ENCODE measurements at regions not wholly inside any gene's neighbourhood (a gene's known extent, or its start where the extent isn't known, plus 50 kb on each side); places are given as distances from the start of the nearest gene placed in this dataset.
"Not testable (repeated sequence)": the region's sequence is repeated elsewhere in the genome, so short reads cannot be mapped to it uniquely, and the experiment has no call there.

GRCh38 chr15:62320259-62320658, 155.2 kb upstream of the C2CD4B start:
- H3K4me3 ChIP-seq (ENCODE audit: low read depth in 1 of 2, low read length in 2 of 2), result no peak overlapping the region
- no peaks in the 10 kb centered on the region for H3K9me3 ChIP-seq (ENCODE audit: control insufficient read depth in 1 of 2, low read length in 2 of 2)
- H3K9ac ChIP-seq (ENCODE audit: low read depth in 1 of 2, low read length in 2 of 2), result no peak overlapping the region
- H3K4me1 ChIP-seq (ENCODE audit: control insufficient read depth in 1 of 2, insufficient read depth in 2 of 2, low read length in 2 of 2), result no peaks in the 10 kb centered on the region
- H3K27ac ChIP-seq (ENCODE audit: low read depth, low read length), result no peak overlapping the region
- no peaks in the 10 kb centered on the region for H3K36me3 ChIP-seq (ENCODE audit: control insufficient read depth in 1 of 2, insufficient read depth in 2 of 2, low read length in 2 of 2)
- no peaks in the 10 kb centered on the region for H3K27me3 ChIP-seq (ENCODE audit: control insufficient read depth in 1 of 2, insufficient read depth in 2 of 2, low read length in 2 of 2)

- Histone ChIP-seq H3K9me3 (ENCODE audit: control insufficient read depth in 1 of 2, low read length in 2 of 2) (no peaks in the 10 kb centered on the region), H3K27me3 (ENCODE audit: control insufficient read depth in 1 of 2, insufficient read depth in 2 of 2, low read length in 2 of 2) (no peaks in the 10 kb centered on the region), H3K36me3 (ENCODE audit: control insufficient read depth in 1 of 2, insufficient read depth in 2 of 2, low read length in 2 of 2) (no peaks in the 10 kb centered on the region), H3K27ac (ENCODE audit: low read depth, low read length) (no peak overlapping the region), H3K4me1 (ENCODE audit: control insufficient read depth in 1 of 2, insufficient read depth in 2 of 2, low read length in 2 of 2) (no peaks in the 10 kb centered on the region), H3K9ac (ENCODE audit: low read depth in 1 of 2, low read length in 2 of 2) (no peak overlapping the region), H3K4me3 (ENCODE audit: low read depth in 1 of 2, low read length in 2 of 2) (no peak overlapping the region)
Measured at GRCh38 chr15:62323353-62323890, 158.3 kb upstream of the C2CD4B start.

GRCh38 chr15:62324382-62324781, 159.3 kb upstream of the C2CD4B start:
- H3K27me3 ChIP-seq (ENCODE audit: control insufficient read depth in 1 of 2, insufficient read depth in 2 of 2, low read length in 2 of 2), result no peaks in the 10 kb centered on the region
- H3K9ac ChIP-seq (ENCODE audit: low read depth in 1 of 2, low read length in 2 of 2), result no peak overlapping the region
- H3K9me3 ChIP-seq (ENCODE audit: control insufficient read depth in 1 of 2, low read length in 2 of 2), result no peaks in the 10 kb centered on the region
- H3K4me1 ChIP-seq (ENCODE audit: control insufficient read depth in 1 of 2, insufficient read depth in 2 of 2, low read length in 2 of 2), result no peaks in the 10 kb centered on the region
- H3K27ac ChIP-seq (ENCODE audit: low read depth, low read length), result no peak overlapping the region
- no peaks in the 10 kb centered on the region for H3K36me3 ChIP-seq (ENCODE audit: control insufficient read depth in 1 of 2, insufficient read depth in 2 of 2, low read length in 2 of 2)
- no peak overlapping the region for H3K4me3 ChIP-seq (ENCODE audit: low read depth in 1 of 2, low read length in 2 of 2)

GRCh38 chr15:62325597-62325996, 160.5 kb upstream of the C2CD4B start:
- Histone ChIP-seq H3K9me3 (ENCODE audit: control insufficient read depth in 1 of 2, low read length in 2 of 2) (no peaks in the 10 kb centered on the region), H3K27me3 (ENCODE audit: control insufficient read depth in 1 of 2, insufficient read depth in 2 of 2, low read length in 2 of 2) (no peaks in the 10 kb centered on the region), H3K4me3 (ENCODE audit: low read depth in 1 of 2, low read length in 2 of 2) (no peak overlapping the region), H3K4me1 (ENCODE audit: control insufficient read depth in 1 of 2, insufficient read depth in 2 of 2, low read length in 2 of 2) (no peaks in the 10 kb centered on the region), H3K36me3 (ENCODE audit: control insufficient read depth in 1 of 2, insufficient read depth in 2 of 2, low read length in 2 of 2) (no peaks in the 10 kb centered on the region), H3K9ac (ENCODE audit: low read depth in 1 of 2, low read length in 2 of 2) (no peak overlapping the region), H3K27ac (ENCODE audit: low read depth, low read length) (no peak overlapping the region)

GRCh38 chr15:62326460-62327011, 161.5 kb upstream of the C2CD4B start:
- no peaks in the 10 kb centered on the region for H3K27me3 ChIP-seq (ENCODE audit: control insufficient read depth in 1 of 2, insufficient read depth in 2 of 2, low read length in 2 of 2)
- no peaks in the 10 kb centered on the region for H3K36me3 ChIP-seq (ENCODE audit: control insufficient read depth in 1 of 2, insufficient read depth in 2 of 2, low read length in 2 of 2)
- no peaks in the 10 kb centered on the region for H3K4me1 ChIP-seq (ENCODE audit: control insufficient read depth in 1 of 2, insufficient read depth in 2 of 2, low read length in 2 of 2)
- H3K4me3 ChIP-seq (ENCODE audit: low read depth in 1 of 2, low read length in 2 of 2), result no peak overlapping the region
- H3K27ac ChIP-seq (ENCODE audit: low read depth, low read length), result no peak overlapping the region
- no peaks in the 10 kb centered on the region for H3K9me3 ChIP-seq (ENCODE audit: control insufficient read depth in 1 of 2, low read length in 2 of 2)
- no peak overlapping the region for H3K9ac ChIP-seq (ENCODE audit: low read depth in 1 of 2, low read length in 2 of 2)

GRCh38 chr15:62327406-62327805, 162.3 kb upstream of the C2CD4B start:
- Histone ChIP-seq H3K27ac (ENCODE audit: low read depth, low read length) (no peak overlapping the region), H3K9me3 (ENCODE audit: control insufficient read depth in 1 of 2, low read length in 2 of 2) (no peaks in the 10 kb centered on the region), H3K36me3 (ENCODE audit: control insufficient read depth in 1 of 2, insufficient read depth in 2 of 2, low read length in 2 of 2) (no peaks in the 10 kb centered on the region), H3K27me3 (ENCODE audit: control insufficient read depth in 1 of 2, insufficient read depth in 2 of 2, low read length in 2 of 2) (no peaks in the 10 kb centered on the region), H3K4me1 (ENCODE audit: control insufficient read depth in 1 of 2, insufficient read depth in 2 of 2, low read length in 2 of 2) (no peaks in the 10 kb centered on the region), H3K9ac (ENCODE audit: low read depth in 1 of 2, low read length in 2 of 2) (no peak overlapping the region), H3K4me3 (ENCODE audit: low read depth in 1 of 2, low read length in 2 of 2) (no peak overlapping the region)

- H3K9ac ChIP-seq (ENCODE audit: low read depth in 1 of 2, low read length in 2 of 2); H3K9me3 ChIP-seq (ENCODE audit: control insufficient read depth in 1 of 2, low read length in 2 of 2); H3K4me3 ChIP-seq (ENCODE audit: low read depth in 1 of 2, low read length in 2 of 2); H3K27me3 ChIP-seq (ENCODE audit: control insufficient read depth in 1 of 2, insufficient read depth in 2 of 2, low read length in 2 of 2); H3K36me3 ChIP-seq (ENCODE audit: control insufficient read depth in 1 of 2, insufficient read depth in 2 of 2, low read length in 2 of 2); H3K4me1 ChIP-seq (ENCODE audit: control insufficient read depth in 1 of 2, insufficient read depth in 2 of 2, low read length in 2 of 2); H3K27ac ChIP-seq (ENCODE audit: low read depth, low read length): not testable (repeated sequence)
Measured at GRCh38 chr15:62332472-62332871, 167.4 kb upstream of the C2CD4B start.

GRCh38 chr15:62334536-62334935, 169.5 kb upstream of the C2CD4B start:
- Histone ChIP-seq H3K4me3 (ENCODE audit: low read depth in 1 of 2, low read length in 2 of 2) (no peak overlapping the region), H3K9ac (ENCODE audit: low read depth in 1 of 2, low read length in 2 of 2) (no peak overlapping the region), H3K27me3 (ENCODE audit: control insufficient read depth in 1 of 2, insufficient read depth in 2 of 2, low read length in 2 of 2) (no peaks in the 10 kb centered on the region), H3K27ac (ENCODE audit: low read depth, low read length) (no peak overlapping the region), H3K36me3 (ENCODE audit: control insufficient read depth in 1 of 2, insufficient read depth in 2 of 2, low read length in 2 of 2) (no peaks in the 10 kb centered on the region), H3K9me3 (ENCODE audit: control insufficient read depth in 1 of 2, low read length in 2 of 2) (no peaks in the 10 kb centered on the region), H3K4me1 (ENCODE audit: control insufficient read depth in 1 of 2, insufficient read depth in 2 of 2, low read length in 2 of 2) (no peaks in the 10 kb centered on the region)

GRCh38 chr15:62337934-62338333, 172.8 kb upstream of the C2CD4B start:
- Histone ChIP-seq H3K27ac (ENCODE audit: low read depth, low read length) (no peak overlapping the region), H3K27me3 (ENCODE audit: control insufficient read depth in 1 of 2, insufficient read depth in 2 of 2, low read length in 2 of 2) (no peaks in the 10 kb centered on the region), H3K9ac (ENCODE audit: low read depth in 1 of 2, low read length in 2 of 2) (no peak overlapping the region), H3K4me1 (ENCODE audit: control insufficient read depth in 1 of 2, insufficient read depth in 2 of 2, low read length in 2 of 2) (no peaks in the 10 kb centered on the region), H3K9me3 (ENCODE audit: control insufficient read depth in 1 of 2, low read length in 2 of 2) (no peaks in the 10 kb centered on the region), H3K4me3 (ENCODE audit: low read depth in 1 of 2, low read length in 2 of 2) (no peak overlapping the region), H3K36me3 (ENCODE audit: control insufficient read depth in 1 of 2, insufficient read depth in 2 of 2, low read length in 2 of 2) (no peaks in the 10 kb centered on the region)

- Histone ChIP-seq H3K27ac (ENCODE audit: low read depth, low read length) (no peak overlapping the region), H3K9ac (ENCODE audit: low read depth in 1 of 2, low read length in 2 of 2) (no peak overlapping the region), H3K36me3 (ENCODE audit: control insufficient read depth in 1 of 2, insufficient read depth in 2 of 2, low read length in 2 of 2) (no peaks in the 10 kb centered on the region), H3K9me3 (ENCODE audit: control insufficient read depth in 1 of 2, low read length in 2 of 2) (no peaks in the 10 kb centered on the region), H3K4me1 (ENCODE audit: control insufficient read depth in 1 of 2, insufficient read depth in 2 of 2, low read length in 2 of 2) (no peaks in the 10 kb centered on the region), H3K4me3 (ENCODE audit: low read depth in 1 of 2, low read length in 2 of 2) (no peak overlapping the region), H3K27me3 (ENCODE audit: control insufficient read depth in 1 of 2, insufficient read depth in 2 of 2, low read length in 2 of 2) (no peaks in the 10 kb centered on the region)
Measured at GRCh38 chr15:62338497-62338896, 173.4 kb upstream of the C2CD4B start.

GRCh38 chr15:62342959-62343358, 177.9 kb upstream of the C2CD4B start:
- Histone ChIP-seq H3K9ac (ENCODE audit: low read depth in 1 of 2, low read length in 2 of 2) (no peak overlapping the region), H3K36me3 (ENCODE audit: control insufficient read depth in 1 of 2, insufficient read depth in 2 of 2, low read length in 2 of 2) (no peaks in the 10 kb centered on the region), H3K27me3 (ENCODE audit: control insufficient read depth in 1 of 2, insufficient read depth in 2 of 2, low read length in 2 of 2) (no peaks in the 10 kb centered on the region), H3K27ac (ENCODE audit: low read depth, low read length) (no peak overlapping the region), H3K9me3 (ENCODE audit: control insufficient read depth in 1 of 2, low read length in 2 of 2) (no peaks in the 10 kb centered on the region), H3K4me1 (ENCODE audit: control insufficient read depth in 1 of 2, insufficient read depth in 2 of 2, low read length in 2 of 2) (no peaks in the 10 kb centered on the region), H3K4me3 (ENCODE audit: low read depth in 1 of 2, low read length in 2 of 2) (no peak overlapping the region)
